NCI-H774 (cell line): ENCODE measurements at regions not wholly inside any gene's neighbourhood (a gene's known extent, or its start where the extent isn't known, plus 50 kb on each side); places are given as distances from the start of the nearest gene placed in this dataset.

Experiments
- DNase-seq: peaks from one replicate; lab custom pipeline; 2025; lab: John Stamatoyannopoulos, UW

DNA sequence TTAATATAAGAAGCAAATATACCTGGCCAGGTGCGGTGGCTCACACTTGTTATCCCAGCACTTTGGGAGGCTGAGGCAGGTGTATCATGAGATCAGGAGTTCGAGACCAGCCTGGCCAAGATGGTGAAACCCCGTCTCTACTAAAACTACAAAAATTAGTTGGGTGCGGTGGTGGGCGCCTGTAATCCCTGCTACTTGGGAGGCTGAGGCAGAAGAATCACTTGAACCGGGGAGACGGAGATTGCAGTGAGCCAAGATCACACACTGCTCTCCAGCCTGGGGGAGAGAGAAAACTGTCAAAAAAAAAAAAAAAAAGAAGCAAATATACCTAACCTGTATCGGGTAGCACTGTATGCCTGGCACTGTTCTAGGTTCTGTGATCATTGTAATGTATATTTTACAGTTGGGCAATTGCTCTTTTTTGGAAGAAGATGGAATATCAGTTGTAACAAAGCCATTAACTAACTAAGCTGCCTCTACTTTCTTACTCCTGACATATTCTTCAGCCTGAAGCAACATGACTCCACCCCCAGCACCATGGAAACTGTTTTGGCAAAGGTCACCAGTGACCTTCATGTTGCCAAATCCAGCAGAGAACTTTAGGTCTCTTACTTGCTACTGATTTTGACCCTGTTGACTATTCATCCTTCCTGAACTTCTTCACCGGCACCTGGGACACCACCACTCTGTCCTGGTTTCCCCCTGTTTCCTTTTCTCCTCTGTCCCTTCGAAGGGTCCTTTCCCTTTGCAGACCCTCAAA lies 203.8 kb downstream of the RPLP1 start:
- DNase-seq = no peak

DNA sequence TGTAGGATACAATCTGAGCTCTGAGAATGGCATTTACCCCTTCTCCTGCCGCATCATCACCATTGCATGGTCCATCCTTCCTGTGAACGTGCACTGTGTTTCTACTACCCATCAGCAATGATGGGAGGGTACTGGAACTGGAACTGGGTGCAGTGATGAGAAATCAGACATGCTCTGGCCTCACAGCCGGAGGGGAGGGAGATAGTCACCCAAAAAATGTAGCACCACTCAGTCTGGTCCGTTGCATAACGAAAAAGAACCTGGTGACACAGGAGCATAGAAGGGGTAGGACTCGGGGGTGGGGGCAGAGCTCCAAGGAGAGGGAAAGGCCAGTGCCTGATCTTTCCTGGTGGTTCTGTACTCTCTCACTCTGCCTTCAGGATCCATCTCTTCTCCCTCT lies 205.0 kb downstream of the RPLP1 start:
- no peak for DNase-seq

DNA sequence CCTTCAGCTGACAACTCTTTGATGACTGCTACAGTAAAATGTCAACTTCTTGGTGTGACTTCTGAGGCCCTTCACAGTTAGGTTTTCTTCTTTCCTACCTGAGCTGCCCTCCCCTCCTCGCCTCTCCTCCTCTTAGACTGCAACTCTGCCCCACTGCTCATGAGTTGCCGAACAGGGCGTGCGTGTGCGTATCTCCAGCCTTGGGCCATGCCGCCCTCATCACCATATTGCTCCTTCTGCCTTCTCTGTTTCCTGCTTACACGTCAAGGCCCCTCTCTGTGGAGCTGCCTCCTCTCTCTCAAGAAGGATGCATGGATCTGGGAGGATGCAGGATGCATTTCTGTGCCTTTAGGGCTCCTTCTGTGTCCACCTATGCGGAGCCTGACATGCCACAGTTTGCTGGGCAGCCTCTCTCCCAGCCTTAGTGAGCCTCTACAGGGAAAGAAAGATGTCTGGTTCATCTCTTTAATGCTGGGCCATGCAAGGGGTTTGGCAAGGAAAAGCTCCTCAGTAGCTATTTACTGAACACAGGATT lies 205.9 kb downstream of the RPLP1 start:
- DNase-seq = no peak

DNA sequence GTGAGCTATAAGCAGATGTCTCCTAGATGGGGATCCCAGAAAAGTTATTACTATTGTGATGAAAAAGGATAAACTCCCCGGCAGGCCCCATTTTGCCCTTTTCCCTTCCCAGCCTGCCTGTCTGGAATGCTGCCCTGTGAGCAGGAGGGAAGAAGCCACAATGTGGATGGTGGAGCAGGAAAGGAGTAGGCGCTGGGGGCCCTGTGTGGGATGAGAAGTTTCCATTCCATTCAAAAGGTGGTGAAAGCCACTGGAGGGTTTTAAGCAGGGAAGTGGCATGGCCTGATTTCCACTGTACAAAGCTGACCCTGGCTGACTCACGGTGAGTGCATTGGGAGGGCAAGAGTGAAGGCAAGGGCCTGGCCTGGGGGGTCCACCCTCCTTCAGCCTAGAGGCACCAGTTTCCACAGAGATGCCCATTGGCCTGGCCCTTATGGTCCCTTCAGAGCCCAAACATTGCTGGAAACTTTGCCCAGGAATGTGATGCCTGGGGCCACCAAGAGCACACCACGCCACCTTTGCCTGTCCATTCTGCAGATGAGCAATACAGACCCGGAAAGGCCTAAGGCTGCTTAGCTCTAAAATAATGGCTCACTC lies 206.9 kb downstream of the RPLP1 start:
- DNase-seq = no peak

DNA sequence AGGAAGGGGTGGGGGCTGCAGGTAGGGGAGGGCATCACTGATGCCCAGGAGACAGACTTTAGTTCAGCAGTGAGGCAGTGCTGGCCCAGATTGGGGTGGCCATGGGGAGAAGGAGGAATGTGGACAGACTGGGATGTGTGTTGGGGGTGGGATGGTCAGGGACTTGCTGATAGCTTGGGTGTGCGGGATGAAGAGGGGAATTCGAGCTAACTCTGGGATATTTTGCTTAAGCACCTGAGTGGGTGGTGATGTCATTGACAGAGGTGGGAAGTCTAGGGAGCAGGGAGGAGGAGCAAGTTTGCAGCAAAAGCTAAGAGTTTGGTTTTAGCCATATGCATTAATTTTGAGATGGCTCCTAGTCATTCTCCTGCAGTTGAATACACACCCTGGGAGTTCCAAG lies 207.5 kb downstream of the RPLP1 start:
- no peak for DNase-seq

DNA sequence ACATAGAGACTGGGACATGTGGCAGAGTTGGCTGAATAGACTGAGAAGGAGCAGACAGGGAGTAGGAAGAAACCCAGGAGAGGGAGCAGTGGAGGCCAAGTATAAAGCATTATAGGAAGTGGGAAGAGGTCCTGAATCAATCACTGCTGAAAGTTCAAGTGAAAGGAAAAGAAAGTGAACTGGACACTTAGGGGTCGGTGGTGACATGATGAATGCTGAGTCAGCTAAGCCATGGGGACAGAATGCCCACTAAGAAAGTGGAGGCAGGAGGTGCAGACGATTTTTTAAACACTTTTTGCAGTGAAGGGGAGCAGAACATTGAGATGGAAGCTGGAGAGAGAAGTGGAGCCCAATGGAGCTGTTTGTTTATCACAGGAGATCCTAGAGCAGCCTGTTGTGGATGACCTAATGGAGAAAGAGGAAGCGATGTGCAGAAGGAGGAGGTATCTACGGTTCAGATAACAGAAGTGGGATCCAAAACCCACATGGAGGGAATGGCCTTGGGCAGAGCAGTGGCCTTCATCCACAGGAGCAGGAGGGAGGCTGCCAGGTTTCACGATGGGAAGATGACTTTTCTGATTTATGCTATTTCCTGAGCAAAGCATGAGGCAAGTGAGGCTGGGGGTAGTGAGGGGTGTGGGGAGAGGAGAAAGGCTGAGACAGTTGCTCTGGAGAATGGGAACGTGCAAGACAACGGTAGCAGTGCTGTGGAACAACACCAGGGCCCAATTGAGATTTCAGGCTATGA lies 208.2 kb downstream of the RPLP1 start:
- no peak for DNase-seq

DNA sequence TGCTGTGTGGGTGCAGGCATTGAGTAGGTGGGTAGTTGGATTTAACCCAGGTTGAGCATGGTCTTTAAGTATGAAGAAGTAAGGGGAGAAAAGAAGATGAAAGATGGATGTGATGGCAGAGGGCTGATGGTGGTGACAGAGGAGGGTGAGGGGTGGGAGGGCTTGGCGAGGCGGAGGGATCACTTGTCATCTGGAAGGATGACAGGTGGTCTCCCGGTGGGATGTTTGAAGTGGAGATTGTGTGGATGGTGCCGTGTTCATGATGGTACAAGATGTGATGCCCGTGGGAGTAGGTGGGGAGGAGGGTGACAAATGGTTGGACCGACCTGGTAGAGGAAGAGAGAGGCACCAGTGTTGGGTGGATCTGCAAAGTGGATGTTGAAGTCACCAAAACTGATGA lies 208.8 kb downstream of the RPLP1 start:
- DNase-seq = no peak

DNA sequence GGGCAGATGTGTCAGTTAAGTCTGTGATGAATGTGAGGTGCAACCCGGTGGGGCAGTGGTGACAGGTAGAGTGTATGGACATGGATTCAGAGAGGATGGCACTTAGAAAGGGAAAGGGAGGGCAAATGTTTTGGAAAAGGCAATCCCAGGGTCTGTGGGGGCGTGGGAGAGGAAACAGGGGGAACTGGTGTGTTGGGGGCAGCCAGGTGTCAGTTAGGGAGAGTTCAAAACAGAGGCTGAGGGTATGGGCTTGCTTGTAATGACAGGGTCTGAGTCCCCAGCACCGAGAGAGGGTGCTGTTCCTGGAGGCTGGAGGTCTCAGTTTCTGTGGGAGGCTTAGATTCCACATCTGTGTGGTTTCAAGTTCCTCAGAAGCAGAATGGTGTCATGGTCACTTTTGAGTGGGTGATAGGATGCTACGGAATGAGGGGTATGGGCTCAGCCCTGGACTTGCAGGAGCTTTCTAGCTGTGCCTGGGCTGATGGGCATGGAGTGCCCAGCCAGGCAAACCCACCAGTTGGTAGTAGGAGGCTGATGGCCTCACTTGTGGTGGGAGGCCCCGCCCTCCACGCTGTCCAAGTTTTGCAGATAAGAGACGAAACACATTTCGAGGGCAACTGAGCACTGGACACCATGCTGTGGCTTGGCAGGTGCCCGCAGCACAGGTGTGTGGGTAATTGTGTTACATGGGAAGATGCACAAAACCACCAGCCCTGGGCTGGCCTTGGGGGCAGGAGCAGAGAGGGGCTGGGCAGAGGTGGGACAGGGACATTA lies 209.4 kb downstream of the RPLP1 start:
- no peak for DNase-seq

DNA sequence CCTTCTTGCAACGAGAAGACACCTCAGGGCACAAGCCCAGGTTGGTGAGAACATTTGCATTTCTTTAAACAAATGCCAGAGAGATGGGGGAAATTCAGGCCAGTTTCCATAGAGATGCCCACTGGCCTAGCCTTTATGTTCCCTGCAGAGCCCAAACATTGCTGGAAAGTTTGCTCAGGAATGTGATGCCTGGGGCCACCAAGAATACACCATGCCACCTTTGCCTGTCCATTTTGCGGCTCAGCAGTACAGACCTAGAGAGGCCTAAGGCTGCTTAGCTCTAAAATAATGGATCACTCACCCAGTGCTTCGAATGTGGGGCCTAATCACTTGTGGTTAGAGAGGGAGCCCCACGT lies 210.0 kb downstream of the RPLP1 start:
- no peak for DNase-seq

DNA sequence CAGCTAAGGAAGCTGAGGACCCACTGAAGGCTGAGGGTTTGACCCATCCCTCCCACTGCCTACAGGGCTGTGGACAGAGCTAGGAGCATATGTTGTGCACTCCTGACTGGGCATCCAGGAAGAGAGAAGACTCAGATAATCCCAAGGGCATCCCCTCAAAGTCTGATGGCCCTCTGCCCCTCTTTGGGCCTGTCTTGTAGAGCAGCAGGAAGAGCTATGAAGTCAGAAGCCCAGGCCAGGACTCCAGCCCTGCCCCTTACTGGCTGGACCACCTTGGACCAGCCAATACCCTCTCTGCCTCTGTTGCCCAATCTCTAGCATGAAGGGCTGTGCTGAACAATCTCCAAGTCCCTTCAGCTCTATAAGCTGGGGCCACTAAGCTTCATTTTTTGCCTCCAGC lies 210.8 kb downstream of the RPLP1 start:
- DNase-seq = no peak

DNA sequence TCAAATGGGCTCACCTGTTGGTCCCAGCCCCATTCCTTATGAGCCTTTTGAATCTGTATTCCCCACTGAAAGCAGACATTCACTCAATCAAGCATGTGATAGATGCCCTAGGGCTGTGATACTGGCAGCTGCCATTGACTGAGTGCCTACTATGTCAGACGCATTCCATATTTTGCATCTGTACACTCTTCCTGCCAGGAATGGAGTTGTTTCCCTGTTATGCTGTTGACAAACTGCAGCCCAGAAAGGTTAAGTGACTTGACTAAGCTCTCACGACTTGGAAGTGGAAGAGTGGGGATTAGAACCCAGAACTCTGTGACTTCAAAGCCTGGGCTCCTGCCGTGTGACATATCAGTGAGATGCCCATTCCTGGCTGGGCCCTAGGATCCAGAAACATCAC lies 211.4 kb downstream of the RPLP1 start:
- DNase-seq = no peak

DNA sequence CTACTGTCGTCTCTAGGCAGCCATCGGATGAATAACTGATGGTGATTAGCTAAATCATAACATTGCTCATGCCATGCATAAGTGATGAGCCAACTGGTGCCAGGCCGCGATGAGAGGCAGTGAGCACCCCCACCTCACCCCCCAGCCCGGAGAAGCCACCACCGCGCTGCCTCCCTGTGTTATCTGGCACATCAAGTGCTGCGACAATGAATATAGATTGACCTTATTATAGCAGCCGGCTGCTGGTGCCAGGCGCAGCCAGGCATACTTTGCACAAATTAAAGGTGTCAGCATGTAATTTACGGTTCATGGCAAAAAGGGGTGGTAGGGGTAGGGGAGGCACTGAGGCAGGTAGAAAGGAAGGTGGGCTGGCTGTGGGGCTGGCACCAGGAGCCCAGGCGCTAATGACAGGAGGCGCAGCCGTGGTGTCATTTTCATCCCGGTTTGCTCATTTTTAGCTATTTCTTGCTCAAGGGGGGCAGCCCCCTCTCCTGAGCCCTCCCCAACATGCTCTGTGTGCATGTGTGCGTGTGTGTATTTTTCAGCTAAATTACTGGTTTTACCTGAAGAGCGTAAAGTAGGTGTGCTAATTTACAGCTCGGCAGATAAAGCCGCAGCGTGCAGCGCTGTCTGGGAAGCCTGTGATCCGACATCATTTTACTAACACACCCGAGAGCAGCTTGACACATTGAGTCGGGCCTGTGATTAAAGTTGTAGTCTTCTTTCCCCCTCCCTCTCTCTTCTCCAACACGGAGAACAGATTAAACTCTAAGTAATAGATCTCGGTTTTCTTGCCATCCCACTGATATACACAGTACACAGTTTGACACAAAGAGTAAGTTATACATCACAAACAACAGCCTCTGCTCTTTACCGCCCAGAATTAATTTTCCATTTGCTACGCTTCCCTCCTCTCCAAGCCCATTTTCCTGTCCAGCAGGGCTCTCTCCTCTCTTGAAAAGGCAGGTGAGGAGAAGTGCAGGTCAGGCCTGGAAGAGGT lies 212.3 kb downstream of the RPLP1 start:
- peak; percentile 4 for DNase-seq

DNA sequence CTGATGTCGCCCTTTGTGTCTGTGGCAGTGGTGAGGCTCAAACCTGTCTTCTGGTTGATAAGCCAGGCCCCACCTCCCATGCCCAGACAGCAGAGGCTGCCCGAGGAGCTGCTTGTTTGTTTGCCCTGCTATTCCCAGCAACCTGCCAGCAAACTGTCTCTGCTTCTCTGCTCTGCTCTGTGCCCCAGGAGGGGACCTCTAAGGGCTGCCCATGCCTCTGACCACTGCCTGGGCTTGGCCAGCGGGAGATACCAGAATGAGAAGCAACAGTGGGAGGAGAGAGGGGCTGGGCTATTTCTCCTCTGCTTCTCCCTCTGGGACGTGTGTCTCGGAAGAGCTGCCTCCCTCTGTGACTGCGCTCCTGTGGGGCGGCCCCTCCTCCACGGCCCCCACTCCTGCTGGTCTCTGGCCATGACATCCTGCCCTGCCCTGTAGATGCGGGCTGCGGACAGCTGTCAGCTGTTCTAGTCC lies 213.1 kb downstream of the RPLP1 start:
- DNase-seq = peak; percentile 21

DNA sequence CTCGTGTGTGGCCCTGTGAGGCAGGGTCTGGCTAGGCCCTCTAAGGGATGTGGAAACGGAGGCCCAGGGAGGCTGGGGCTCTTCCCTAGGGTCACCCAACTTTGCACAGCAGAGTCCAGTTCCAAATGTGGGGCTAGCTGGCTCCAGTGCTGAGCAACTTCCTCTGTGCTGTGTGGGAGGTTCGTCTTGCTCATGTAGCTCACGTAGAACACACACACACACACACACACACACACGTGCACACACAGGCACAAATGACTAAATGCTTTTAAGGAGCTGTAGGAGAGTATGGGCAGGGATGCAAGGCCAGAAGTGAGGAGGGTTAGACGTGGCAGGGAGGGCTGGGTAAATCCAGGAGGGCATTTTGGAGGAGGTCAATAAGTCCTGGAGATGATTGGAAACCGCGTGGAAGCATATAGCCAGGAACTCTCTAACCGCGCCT lies 213.8 kb downstream of the RPLP1 start:
- no peak for DNase-seq

DNA sequence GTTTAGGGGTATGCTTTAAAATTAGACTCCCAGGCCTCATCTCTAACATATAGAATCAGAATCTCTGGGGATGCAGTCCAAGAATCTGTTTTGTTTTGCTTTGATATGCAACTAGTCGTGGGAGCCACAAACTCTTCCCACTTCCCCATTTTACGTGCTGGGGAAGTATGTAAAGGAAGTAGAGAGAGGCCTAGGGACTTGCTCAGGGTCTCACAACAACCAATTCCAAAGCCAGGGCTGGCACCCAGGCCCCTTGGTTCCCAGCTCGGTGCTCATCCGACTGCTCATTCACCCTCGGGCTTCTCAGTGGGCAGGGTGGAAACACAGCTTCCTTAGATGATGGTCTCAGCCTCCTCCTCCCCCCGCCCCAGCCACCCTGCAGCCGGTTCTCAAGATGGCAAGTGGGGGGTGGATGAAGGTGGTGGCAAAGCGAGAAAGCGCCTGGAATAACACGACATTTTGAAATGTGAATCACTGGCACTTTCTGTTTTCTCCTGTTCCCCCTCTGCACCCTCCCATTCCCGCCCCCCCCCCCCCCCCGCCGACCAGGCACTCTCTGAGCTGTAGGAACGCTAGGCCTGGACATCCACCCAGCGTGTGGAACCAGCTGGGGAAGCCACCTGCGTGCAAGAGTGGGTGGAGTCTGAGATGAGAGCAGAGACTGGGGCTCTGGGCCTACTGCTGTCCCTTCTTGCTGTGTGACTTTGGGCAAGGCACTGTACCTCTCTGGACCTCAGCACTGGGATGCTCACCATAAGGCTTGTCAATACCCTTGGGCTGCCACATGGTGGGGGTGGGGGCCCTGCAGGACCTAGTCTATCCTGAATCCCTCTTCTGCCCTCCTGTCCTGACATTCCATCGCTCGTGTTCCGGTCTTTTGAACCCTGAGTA lies 214.5 kb downstream of the RPLP1 start:
- no peak for DNase-seq

DNA sequence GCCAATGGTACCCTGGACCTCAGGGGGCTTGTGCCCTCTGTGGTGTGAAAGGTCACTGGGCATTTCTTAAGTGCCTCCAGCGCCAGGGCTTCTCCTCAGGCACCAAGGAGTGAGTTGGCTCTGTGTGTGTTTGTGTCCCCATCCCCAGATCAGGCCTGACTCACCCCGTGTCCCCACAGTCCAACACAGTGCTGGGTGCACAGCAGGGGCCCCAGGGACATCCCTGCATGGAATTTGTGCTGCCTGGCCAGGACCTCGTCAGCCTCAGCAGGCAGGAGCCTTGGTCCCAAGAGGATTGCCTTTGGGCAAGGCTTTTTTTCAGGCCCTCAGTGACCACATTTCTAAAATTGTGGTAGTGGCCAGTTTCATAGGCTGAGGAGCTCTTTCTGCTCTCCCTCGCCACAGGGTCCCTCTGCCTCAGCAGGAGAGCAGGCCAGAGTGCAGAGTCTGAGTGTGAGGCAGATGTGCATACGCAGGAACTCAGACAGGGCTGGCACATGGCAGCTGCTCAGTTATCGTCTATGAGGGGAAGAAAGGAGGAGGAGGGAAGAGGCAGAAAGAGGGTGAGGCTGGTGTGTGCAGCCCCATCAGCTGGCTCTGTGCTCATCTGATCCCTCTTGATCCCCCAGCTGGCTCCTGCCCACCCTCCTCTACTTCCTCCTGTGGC lies 215.6 kb downstream of the RPLP1 start:
- DNase-seq = no peak

DNA sequence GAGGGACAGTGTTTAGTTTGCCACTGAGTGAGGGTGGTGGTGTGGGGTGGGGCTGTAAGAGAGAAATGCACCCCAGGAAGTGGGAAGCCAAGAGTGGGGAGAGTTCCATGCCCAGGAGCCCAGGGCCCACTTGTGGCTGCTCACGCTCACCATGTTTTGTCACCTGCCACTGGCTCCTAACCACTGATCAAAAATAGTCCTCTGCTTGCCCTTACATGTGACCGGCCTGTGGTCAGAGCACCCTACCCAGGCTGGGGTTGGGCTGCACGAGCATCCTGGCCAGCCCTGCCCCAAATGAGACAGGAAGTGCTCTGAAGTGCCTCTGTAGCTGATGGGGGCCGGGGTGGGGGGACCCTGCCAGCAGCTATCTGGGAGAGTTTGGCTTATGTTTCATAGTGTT lies 216.3 kb downstream of the RPLP1 start:
- DNase-seq = no peak

DNA sequence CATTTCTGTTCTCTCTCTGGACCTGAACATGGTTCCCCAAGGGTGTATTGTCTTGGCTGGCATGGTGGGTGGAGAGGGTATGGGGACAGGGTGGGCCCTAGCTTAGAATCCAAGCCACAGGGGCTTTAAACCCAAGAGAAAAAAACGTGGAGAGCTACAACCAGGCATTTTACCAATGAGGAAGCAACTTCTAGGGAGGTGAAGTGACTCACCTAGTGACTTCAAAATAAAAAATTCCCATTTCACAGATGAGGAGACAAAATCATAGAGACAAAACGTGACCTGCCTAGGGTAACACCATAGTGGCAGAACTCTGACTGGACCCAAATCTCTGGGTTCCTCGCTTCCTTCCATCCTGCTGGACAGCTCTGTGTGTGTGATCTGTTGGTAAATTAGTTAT lies 216.8 kb downstream of the RPLP1 start:
- no peak for DNase-seq

DNA sequence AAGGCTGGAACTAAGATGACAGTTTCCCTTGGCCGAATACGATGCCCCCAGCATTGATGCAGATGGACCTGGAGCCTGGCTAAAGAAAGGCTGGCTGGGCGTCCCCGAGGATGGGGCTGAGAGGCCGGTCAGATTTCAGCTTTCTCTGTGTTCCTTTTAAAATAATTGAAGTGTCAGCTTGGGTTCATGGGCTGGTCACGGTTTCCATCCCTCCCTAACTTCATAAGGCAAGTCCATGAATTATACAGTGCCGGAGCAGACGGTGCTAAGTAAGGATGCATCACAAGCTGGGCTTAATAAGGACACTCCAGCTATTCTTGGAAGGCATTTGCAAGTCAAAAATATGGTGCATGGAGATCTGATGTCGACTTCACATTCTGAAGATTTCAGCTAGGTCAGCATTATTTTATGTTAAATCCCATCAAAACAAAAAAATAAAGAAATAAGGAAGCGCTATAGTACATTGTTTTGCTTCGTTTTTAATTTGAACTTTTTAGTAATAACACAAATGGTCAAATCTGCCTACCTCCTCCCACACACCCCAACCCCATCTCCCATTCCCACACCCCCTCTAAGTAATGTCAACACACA lies 220.8 kb downstream of the RPLP1 start:
- no peak for DNase-seq
